Naive B cell (primary cell): ENCODE measurements at regions not wholly inside any gene's neighbourhood (a gene's known extent, or its start where the extent isn't known, plus 50 kb on each side); places are given as distances from the start of the nearest gene placed in this dataset.
"Not testable (repeated sequence)": the region's sequence is repeated elsewhere in the genome, so short reads cannot be mapped to it uniquely, and the experiment has no call there.

Experiments
- ATAC-seq, 2 donors: fragments of 150-1000 bp; cut with Tn5 transposase; 2 replicates each; pipeline ENCODE4 v1.10.0; 2021; ENCODE audit warnings: low read depth in 2 of 2, mild to moderate bottlenecking in 2 of 2, moderate library complexity in 2 of 2
- DNase-seq: peaks from one replicate; pipeline ENCODE4 v3.0.0; 2022
- H3K27ac Mint-ChIP-seq, 6 donors: one replicate each; pipeline ENCODE4 v1.8.0; 2020 to 2022; ENCODE audit warnings: mild to moderate bottlenecking in 6 of 6, mixed read lengths in 6 of 6, moderate library complexity in 5 of 6, inconsistent platforms in 2 of 6
- H3K27me3 Mint-ChIP-seq, 3 donors: one replicate each; pipeline ENCODE4 v1.8.0; 2021 to 2022; ENCODE audit warnings: mixed read lengths in 3 of 3, mild to moderate bottlenecking in 1 of 3
- H3K36me3 Mint-ChIP-seq, 2 donors: one replicate each; pipeline ENCODE4 v1.8.0; 2020 to 2022; ENCODE audit warnings: mixed read lengths in 2 of 2, inconsistent platforms in 1 of 2, mild to moderate bottlenecking in 1 of 2
- H3K4me1 Mint-ChIP-seq, 3 donors: one replicate each; pipeline ENCODE4 v1.8.0; 2020 to 2022; ENCODE audit warnings: mixed read lengths in 3 of 3, inconsistent platforms in 1 of 3, mild to moderate bottlenecking in 1 of 3, moderate library complexity in 1 of 3
- H3K4me3 Mint-ChIP-seq, 8 donors: one replicate each; pipeline ENCODE4 v1.8.0; 2020 to 2022; ENCODE audit warnings: mild to moderate bottlenecking in 8 of 8, mixed read lengths in 8 of 8, moderate library complexity in 8 of 8, inconsistent platforms in 2 of 8
- H3K9me3 Mint-ChIP-seq, 7 donors: one replicate each; pipeline ENCODE4 v1.8.0; 2020 to 2022; ENCODE audit warnings: mixed read lengths in 7 of 7, mild to moderate bottlenecking in 5 of 7, inconsistent platforms in 2 of 7, moderate library complexity in 1 of 7

GRCh38 chr22:11253000-11253511 lies 4274.9 kb upstream of the OR11H1 start:
- Mint-ChIP-seq H3K9me3 (peaks cover 0 to 1% (median 0%) of the 10 kb centered on the region in 7 donors), H3K27me3 (no peaks in the 10 kb centered on the region), H3K4me3 (no peak overlapping the region), H3K36me3 (no peaks in the 10 kb centered on the region), H3K4me1 (no peaks in the 10 kb centered on the region), H3K27ac (no peak overlapping the region)
- no peak for ATAC-seq
- DNase-seq, result no peak

DNA sequence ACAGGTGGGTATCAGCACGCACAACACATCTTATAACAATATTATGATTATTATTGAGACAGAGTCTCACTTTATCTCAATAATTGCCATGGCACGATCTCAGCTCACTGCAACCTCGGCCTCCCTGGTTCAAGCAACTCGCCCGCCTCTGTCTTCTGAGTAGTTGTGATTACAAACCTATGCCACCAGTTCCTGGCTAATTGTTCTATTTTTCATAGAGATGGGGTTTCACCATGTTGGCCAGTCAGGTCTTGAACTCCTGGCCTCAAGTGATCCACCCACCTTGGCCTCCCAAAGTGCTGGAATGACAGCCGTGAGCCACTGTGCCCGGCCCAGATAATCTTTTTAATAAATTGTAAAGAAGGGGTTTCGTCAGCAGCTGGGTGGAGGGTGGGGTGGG lies 4257.0 kb upstream of the OR11H1 start:
- H3K4me3 Mint-ChIP-seq, H3K36me3 Mint-ChIP-seq, ATAC-seq, H3K4me1 Mint-ChIP-seq, DNase-seq, H3K27ac Mint-ChIP-seq, H3K9me3 Mint-ChIP-seq, H3K27me3 Mint-ChIP-seq: not testable (repeated sequence)

DNA sequence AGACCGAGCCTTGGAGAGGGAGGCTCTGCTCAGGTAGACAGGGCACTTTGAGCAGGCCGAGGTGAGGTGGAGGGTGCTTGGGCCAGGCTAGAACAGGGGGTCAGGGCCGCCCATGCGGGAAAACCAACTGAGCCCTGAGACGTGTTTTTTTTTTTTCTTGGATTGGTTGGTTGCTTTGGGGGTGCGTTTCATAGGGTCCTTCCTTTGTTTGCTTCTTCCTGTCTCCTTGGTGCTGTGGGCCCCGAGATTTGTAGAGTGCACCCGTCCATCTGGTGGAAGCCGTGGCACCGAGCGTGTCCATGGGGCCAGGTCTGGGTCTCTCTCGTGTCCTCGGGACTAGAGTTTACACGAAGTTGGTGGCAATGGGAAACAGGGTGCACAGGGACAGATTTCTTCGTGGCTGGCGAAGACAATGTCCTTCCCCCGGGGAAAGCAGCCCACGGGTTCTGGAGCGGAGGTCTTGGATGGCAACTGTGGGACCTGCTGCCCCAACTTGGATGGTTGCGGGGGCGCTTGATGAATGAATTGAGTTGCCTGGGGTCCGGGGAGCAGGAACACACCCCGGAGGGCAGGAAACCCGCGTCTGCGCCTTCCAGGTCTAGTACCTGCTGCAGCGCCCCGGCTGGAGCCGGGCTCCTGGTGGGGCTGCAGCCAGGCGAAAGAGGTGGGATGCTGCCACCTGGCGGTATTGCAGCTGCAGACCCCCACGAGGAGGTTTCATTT lies 4242.7 kb upstream of the OR11H1 start:
- H3K36me3 Mint-ChIP-seq, result peaks cover 0 to 12% of the 10 kb centered on the region in 2 donors
- not testable (repeated sequence) for DNase-seq, H3K27me3 Mint-ChIP-seq, H3K4me1 Mint-ChIP-seq, ATAC-seq, H3K4me3 Mint-ChIP-seq
- peak overlapping the region in 1 of 6 donors; percentile 54 for H3K27ac Mint-ChIP-seq
- peaks cover 13 to 29% (median 27%) of the 10 kb centered on the region in 7 donors for H3K9me3 Mint-ChIP-seq

GRCh38 chr22:11285839-11286205 lies 4242.2 kb upstream of the OR11H1 start:
- not testable (repeated sequence) for H3K27me3 Mint-ChIP-seq, H3K4me1 Mint-ChIP-seq, H3K4me3 Mint-ChIP-seq, ATAC-seq, H3K27ac Mint-ChIP-seq, DNase-seq
- H3K9me3 Mint-ChIP-seq, result peaks cover 13 to 32% (median 27%) of the 10 kb centered on the region in 7 donors
- peaks cover 0 to 12% of the 10 kb centered on the region in 2 donors for H3K36me3 Mint-ChIP-seq

DNA sequence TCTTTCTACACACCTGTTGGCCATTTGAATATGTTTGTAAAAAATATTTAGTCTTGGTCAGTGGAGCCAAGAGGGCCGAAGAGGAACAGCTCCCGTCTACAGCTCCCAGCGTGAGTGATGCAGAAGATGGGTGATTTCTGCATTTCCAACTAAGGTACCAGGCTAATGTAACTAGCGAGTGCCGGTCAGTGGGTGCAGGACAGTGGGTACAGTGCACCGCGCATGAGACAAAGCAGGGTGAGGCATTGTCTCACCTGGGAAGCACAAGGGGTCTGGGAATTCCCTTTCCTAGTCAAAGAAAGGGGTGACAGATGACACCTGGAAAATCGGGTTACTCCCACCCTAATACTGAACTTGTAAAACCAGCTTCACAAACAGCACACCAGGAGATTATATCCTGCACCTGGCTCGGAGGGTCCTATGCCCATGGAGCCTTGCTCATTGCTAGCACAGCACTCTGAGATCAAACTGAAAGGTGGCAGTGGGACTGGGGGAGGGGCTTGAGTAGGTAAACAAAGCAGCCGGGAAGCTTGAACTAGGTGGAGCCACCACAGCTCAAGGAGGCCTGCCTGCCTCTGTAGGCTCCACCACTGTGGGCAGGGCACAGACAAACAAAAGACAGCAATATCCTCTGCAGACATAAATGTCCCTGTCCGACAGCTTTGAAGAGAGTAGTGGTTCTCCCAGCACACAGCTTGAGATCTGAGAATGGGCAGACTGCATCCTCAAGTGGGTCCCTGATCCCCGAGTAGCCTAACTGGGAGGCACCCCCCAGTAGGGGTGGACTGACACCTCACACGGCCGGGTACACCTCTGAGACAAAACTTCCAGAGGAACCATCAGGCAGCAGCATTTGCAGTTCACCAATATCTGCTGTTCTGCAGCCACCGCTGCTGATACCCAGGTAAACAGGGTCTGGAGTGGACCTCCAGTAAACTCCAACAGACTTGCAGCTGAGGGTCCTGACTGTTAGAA lies 4239.5 kb upstream of the OR11H1 start:
- peaks cover 18 to 56% (median 43%) of the 10 kb centered on the region in 7 donors for H3K9me3 Mint-ChIP-seq
- H3K36me3 Mint-ChIP-seq, result peaks cover 0 to 19% of the 10 kb centered on the region in 2 donors
- not testable (repeated sequence) for ATAC-seq, H3K27ac Mint-ChIP-seq, DNase-seq, H3K27me3 Mint-ChIP-seq, H3K4me3 Mint-ChIP-seq, H3K4me1 Mint-ChIP-seq

DNA sequence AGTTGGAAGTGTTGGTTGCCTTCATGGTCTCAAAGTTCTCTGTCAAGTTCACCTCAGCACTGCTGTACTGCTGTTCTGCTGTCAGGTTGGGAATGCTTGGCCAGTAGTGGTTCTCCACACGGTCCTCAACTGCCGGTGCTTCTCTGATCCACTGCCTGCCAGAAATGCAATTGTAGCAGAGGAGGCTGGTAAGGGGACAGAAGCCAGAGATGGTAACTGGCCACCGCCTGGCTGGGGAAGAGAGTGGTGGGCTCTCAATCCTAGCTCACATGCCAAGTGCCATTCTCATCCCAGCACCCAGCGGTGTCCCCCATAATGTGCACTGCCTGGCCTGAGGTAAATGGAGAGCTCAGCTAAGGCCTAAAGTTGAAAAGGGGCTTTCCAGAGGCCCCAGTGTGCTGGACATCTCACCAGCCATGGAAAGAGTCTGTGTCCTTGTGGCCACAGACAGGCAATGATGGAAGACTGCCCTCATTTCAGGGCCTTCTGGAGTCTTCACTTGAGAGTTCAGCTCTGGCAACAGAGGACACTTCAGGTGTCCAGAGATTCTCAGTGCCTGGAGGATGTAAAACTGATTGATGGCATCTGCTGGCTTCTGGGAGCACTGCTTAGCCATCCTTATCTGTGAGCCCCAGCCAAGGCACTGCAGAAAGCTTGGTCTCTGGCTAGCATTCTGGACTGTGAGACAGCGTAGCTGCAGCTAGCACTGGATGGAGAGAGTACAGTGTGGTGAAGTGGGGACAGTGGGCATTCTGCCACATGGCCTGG lies 4229.7 kb upstream of the OR11H1 start:
- Mint-ChIP-seq H3K36me3 (peaks cover 0 to 12% of the 10 kb centered on the region in 2 donors), H3K9me3 (peaks cover 27 to 69% (median 35%) of the 10 kb centered on the region in 7 donors)
- H3K27me3 Mint-ChIP-seq, H3K4me1 Mint-ChIP-seq, H3K4me3 Mint-ChIP-seq, DNase-seq, ATAC-seq, H3K27ac Mint-ChIP-seq: not testable (repeated sequence)

DNA sequence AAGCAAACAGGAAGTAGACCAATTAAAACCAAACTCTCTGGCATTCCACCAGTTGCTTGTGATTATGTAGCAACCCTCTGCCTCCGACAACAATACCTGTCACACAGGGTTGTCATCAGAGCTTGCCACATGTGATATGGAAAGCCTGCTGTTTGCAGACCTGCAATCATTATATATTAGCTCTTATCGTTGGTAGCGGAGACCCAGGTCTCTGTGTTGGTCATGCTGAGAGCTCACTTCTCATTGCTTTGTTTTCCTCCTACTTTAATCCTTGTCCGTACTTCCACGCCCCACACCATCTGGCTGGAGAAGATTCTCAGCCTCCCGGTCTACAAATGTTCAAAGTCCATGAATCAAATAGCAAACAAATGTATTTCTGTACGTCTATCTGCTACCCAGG lies 4225.6 kb upstream of the OR11H1 start:
- H3K27me3 Mint-ChIP-seq, H3K36me3 Mint-ChIP-seq, H3K27ac Mint-ChIP-seq, ATAC-seq, H3K4me1 Mint-ChIP-seq, H3K4me3 Mint-ChIP-seq, DNase-seq: not testable (repeated sequence)
- H3K9me3 Mint-ChIP-seq, result peaks cover 30 to 81% (median 50%) of the 10 kb centered on the region in 7 donors

DNA sequence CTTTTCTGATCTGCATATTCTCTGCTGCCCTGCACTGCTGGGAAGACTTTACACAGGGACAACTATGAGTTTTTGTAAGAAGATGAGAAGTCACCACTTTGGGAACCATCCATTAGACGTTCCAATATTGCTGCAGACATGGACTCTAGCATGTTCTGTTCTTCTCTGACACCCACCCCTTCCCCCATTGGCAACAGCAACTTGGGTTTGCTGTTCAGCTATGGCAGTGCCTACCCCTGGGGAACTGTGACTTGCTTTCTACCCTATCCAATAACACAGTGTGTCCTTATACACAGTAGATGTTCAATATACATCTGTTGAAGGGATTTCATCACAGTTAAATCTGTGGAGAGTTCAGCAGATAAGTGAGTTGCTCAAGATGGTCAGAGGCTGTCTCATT lies 4225.1 kb upstream of the OR11H1 start:
- not testable (repeated sequence) for DNase-seq

GRCh38 chr22:11305179-11305578 lies 4222.8 kb upstream of the OR11H1 start:
- not testable (repeated sequence) for H3K27me3 Mint-ChIP-seq, ATAC-seq, H3K4me1 Mint-ChIP-seq, H3K4me3 Mint-ChIP-seq, H3K27ac Mint-ChIP-seq, H3K36me3 Mint-ChIP-seq, DNase-seq
- H3K9me3 Mint-ChIP-seq, result peaks cover 23 to 80% (median 50%) of the 10 kb centered on the region in 7 donors

More for the DNA sequence above, 4225.1 kb upstream of the OR11H1 start:
- H3K9me3 Mint-ChIP-seq, result peaks cover 34 to 81% (median 48%) of the 10 kb centered on the region in 7 donors
- ATAC-seq, H3K36me3 Mint-ChIP-seq, H3K4me3 Mint-ChIP-seq, H3K4me1 Mint-ChIP-seq, H3K27ac Mint-ChIP-seq, H3K27me3 Mint-ChIP-seq: not testable (repeated sequence)

GRCh38 chr22:11306933-11307518 lies 4221.0 kb upstream of the OR11H1 start:
- Mint-ChIP-seq H3K9me3 (peaks cover 23 to 73% (median 52%) of the 10 kb centered on the region in 7 donors), H3K36me3 (peaks cover 0 to 15% of the 10 kb centered on the region in 2 donors)
- not testable (repeated sequence) for ATAC-seq, H3K27ac Mint-ChIP-seq, DNase-seq, H3K27me3 Mint-ChIP-seq, H3K4me1 Mint-ChIP-seq, H3K4me3 Mint-ChIP-seq

DNA sequence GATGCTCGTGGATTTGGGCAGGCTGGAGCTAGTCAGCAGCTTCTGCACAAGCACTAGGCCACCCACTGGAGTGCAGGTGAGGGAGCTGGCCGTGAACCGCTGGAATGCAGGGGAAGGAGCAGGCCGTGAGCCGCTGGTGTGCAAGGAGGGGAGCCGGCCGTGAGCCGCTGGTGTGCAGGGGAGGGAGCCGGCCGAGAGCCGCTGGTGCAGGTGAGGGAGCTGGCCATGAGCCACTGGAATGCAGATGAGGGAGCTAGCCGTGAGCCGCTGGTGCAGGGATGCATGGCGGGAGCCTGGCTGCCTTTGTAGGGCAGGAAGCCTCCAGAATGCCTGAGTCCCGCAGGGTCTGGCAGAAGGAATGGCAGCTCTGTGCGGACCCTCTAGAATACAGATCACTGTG lies 4220.0 kb upstream of the OR11H1 start:
- Mint-ChIP-seq H3K4me1 (peaks cover 0 to 2% (median 0%) of the 10 kb centered on the region in 3 donors), H3K27ac (no peak overlapping the region), H3K4me3 (no peak overlapping the region), H3K36me3 (peaks cover 0 to 15% of the 10 kb centered on the region in 2 donors), H3K27me3 (no peaks in the 10 kb centered on the region), H3K9me3 (peaks cover 18 to 70% (median 47%) of the 10 kb centered on the region in 7 donors)
- DNase-seq (no peak), ATAC-seq (no peak)

DNA sequence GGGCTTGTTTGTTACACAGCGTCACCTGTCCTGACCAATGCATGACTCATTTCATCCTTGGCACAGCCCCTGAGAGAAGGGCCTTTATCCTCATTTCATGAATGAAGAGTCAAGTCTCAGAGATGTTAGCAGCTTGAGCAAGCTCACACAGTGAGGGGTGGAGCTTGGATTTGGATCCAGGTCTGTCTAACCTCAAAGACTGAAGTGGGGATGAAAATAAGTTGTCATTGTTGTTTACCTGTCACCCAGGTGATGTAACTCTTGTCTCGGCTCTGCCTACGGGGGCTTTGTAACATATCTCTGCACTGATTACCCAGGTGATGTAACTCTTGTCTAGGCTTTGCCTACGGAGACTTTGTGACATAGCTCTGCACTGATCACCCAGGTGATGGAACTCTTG lies 4218.2 kb upstream of the OR11H1 start:
- DNase-seq, ATAC-seq, H3K27me3 Mint-ChIP-seq, H3K27ac Mint-ChIP-seq, H3K4me1 Mint-ChIP-seq, H3K4me3 Mint-ChIP-seq: not testable (repeated sequence)
- H3K9me3 Mint-ChIP-seq, result peaks cover 15 to 77% (median 46%) of the 10 kb centered on the region in 7 donors
- peaks cover 0 to 15% of the 10 kb centered on the region in 2 donors for H3K36me3 Mint-ChIP-seq
